ENCODE measurements at regions not wholly inside any gene's neighbourhood (a gene's known extent, or its start where the extent isn't known, plus 50 kb on each side); places are given as distances from the start of the nearest gene placed in this dataset.

DNA sequence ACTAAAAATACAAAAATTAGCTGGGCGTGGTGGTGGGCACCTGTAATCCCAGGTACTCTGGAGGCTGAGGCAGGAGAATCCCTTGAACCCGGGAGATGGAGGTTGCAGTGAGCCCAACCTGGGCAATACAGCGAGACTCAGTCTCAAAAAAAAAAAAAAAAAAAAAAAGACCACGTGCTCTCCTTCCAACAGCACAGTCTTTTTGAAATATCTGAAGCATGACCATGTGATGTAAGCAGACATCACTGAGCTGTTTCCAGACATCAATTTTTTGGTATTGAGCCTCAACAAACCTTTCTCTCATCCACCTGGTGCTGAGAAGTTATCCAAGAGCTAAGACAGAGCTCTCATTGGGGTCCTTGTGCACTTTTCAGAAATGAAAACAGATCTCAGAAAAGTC, 249.2 kb downstream of the FOXA2 start:
- FAIRE-seq (no peak), DNase-seq (ENCODE audit: insufficient read length, low spot score) (no peak)

DNA sequence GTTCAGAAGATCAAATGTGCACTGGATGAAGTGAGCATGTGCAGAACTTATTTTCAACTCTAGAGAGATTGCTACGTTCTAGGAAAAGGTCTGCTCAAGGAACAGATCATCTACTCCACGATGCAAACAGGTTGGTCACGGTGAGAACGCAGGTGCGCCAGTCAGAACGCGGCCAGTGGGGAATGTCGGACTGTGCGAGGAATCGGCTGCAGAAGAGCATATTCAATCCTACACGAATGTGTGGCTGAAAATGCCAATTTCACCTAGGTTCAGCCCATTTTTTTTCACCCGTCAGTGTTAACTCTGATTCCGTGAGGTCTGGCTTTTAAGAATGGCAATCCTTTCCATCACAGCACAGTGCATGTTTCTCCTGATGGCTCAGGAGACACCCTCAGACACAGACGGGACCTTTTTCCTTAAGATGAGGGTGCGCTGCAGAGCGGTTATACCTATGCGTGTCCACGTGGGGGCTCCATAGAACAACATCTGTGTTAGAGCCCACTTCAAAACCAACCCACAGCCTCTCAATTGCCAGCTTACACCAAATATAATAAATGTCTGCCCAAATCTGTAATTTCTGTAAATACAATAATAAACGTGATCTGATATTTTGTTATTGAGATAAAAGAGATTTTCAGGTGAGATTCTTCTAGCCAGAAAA, 250.4 kb downstream of the FOXA2 start:
- FAIRE-seq (peak; percentile 28), DNase-seq (ENCODE audit: insufficient read length, low spot score) (peak; percentile 56)

DNA sequence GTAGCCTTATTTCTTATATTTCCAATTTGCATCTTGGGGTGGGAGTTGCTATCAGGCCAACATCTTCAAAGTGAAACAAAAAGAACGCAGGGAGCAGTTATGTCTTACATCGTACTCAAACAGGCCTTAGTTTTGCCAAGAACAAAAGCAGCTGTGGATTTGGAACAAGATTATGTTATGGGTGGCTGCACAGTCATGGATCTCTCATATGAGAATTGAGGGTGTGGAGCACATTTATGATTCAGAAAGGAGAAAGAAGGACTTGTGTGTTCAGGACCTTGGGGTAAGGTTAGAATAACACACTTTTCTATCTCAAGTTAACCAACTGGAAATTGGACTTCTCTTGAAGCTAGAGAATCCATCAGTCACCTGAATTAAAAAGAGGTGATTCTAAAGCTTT, 259.9 kb downstream of the FOXA2 start:
- FAIRE-seq (no peak), DNase-seq (ENCODE audit: insufficient read length, low spot score) (no peak)

DNA sequence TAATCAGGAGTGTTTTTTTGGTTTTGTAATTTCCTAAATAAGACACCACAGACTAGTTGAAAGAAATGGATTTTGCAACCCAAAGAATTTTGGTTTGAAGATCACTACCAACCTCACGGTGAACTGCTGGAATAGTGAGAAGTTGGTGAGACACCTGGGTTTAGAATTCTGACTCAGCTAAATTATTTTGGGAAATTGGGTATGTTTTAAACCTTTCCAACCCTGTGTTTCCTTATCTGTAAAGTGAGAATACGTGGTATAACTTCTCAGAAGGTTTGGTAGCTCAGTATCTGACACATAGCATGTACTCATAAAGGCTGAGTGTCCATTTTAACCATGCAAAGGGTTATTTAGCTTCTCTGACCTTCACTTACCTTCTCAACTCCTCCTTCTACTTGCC, 261.9 kb downstream of the FOXA2 start:
- no peak for DNase-seq (ENCODE audit: insufficient read length, low spot score)
- FAIRE-seq, result no peak

DNA sequence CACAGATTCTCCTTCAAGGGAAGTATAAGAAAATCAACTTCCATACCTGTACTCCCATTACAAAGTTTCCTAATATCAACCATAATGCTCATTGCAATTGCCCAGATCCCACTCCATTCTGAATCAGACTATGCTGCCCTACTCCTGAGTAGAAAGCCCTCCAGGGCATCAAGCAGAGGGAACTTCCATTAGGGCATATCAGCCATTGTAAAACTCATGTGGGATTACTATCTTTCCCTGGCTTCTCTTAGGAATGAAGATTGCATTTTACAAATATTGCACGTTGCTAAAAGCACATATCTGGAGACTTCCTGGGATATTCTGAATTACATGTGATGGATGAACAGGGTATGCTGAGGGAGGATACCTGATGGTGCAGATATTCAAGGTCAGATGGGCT, 263.2 kb downstream of the FOXA2 start:
- no peak for FAIRE-seq
- DNase-seq (ENCODE audit: insufficient read length, low spot score), result no peak

DNA sequence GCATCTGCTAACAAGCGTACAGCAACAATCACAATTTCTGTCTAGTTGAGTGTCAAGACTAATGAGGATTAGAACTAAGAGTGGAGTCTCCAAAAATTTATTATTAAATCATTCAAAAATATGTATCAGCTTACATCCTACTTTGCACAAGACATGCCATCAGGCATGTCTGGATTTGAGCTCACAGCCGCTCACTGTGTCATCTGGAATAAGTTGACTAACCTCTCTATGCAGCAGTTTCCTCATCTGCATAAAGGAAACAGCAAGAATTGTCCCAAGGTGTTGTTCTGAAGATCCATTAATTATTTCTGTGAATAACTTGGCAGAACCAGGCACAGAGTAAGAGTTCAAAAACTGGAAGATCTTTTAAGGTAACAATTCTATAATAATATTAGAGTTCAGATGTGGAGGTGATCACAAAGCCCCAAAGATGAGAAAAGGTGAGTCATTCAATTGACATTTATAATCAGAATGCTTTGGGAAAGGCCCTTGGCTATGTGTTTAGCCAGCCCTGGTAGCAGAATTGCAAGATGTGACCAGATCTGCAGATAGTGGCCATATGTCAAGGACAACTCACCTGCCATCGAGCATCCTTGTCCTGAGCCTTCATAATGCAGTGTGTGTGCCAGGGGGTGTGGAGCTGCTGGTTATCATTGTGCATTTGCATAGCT, 264.0 kb downstream of the FOXA2 start:
- no peak for DNase-seq (ENCODE audit: insufficient read length, low spot score)

DNA sequence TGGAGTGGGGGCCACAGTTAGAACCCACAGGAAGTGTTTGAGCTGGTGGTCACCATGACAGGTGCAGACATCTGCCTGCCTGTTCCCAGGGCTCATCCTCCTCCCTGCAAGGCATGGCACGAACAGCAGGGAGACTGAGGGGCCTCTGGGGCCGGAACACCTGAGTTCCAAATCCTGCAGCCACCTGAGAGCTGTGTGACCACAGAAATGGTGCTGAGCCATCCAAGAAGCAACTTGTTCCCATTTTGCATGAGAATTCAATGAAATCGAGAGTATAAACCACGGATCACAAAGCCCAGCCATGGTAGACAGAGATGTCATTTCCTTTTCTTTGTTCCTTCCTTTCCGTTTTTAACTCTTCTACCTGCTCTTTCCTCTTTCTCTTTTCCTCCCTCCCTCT, 268.6 kb downstream of the FOXA2 start:
- no peak for FAIRE-seq
- no peak for DNase-seq (ENCODE audit: insufficient read length, low spot score)

More for the DNA sequence above, 264.0 kb downstream of the FOXA2 start:
- no peak for FAIRE-seq

DNA sequence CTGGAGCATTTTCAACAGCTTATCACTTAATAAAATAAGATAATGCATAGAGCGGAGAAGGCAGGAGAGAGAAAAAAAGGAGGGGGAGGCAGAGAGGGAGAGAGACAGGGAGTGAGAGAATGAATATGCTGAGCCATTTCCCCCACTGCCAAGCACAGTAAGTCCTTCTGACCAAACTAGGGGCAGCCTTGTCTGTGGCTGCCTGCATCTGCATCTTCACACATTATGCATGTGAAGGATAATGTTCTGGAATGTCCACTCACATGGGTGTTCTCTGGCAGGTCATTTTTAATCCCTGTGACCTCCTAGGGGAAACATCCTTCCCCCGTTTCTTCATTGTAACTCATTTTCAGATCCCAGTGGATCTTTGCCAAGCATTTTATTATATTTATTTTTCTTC, 269.3 kb downstream of the FOXA2 start:
- no peak for FAIRE-seq
- DNase-seq (ENCODE audit: insufficient read length, low spot score), result no peak

DNA sequence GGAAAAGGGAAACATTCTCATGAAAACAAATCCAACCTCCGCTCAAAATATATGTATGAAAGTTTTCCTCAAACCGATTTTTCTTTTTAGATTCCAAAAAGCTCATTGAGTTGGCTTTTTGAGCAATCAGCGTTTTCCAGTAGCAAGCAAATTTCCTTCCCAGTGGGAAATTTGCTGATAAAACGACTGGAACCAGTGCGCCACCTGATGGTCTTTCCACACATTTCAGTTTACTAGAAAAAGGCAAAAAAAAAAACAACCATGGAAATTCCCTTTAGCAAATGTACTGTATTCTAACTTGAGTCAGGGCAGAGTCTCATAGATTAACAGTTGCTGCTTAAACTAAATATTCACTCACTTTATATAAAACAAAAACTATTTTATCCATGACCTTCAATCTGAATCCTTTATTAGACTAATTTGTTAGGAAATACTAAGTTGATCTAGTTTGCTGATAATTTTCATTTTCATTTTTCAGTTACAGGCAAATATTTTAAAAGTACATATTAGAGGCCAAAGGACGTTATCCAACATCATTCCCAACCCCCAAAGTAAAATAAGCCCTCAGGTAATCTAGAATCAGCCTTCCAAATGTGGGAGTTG, 271.5 kb downstream of the FOXA2 start:
- no peak for DNase-seq (ENCODE audit: insufficient read length, low spot score)
- no peak for FAIRE-seq

DNA sequence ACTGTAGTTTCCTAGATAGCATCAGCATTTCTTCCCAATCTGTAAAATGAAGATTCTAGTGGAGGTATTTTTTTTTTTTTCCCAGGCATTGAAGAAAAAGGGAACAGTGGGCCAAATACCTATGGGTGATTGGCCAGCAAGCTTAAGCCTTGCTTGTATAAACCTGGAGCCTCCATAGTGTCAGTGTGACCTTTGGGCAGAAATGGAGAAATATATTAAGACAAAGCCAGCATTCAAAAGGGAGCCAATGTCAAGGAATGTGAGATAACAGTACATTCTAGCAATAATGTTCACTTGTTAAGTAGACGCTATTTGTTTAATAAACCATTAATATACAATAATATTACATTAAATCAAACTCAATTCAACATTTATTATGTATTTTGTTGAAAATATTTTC, 275.4 kb downstream of the FOXA2 start:
- DNase-seq (ENCODE audit: insufficient read length, low spot score) (no peak), FAIRE-seq (no peak)

DNA sequence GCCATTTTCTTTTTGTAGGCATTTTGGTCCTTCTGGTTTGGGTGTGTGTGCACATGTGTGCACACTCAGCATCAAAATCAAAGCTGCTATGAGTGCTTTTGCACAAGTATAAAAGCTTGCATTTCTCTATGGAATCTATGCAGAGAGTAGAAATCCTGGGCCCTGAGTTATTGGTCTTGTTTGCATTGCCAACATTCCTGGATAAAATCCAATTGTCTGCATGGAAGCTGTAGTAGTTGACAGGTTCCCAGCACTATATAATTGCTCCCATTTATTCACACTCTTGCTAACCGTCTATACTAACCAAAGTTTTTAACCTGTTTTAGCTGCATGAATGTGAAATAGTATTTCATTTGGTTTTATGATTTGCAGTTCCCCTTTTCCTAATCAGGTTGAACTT, 277.0 kb downstream of the FOXA2 start:
- FAIRE-seq, result no peak

DNA sequence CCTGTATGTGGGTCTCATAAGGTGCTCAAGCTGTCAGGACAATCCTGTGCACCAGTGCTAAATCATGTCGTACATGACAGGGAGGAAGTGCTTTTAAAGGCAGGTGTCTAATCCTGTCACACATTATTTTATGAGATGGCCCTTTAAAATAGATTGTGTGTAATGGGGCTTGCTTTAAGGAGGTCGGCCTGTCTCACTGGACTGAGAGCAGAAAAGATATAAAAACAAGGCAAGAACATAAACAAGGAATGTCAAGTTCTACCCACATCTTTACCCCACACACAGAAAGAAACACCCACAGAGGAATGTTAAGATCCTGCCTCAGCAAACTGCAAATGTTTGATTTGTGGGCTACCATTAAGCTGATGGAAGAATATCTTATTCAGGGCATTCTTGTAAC, 279.0 kb downstream of the FOXA2 start:
- FAIRE-seq (no peak), DNase-seq (ENCODE audit: insufficient read length, low spot score) (no peak)

More for the DNA sequence above, 277.0 kb downstream of the FOXA2 start:
- DNase-seq (ENCODE audit: insufficient read length, low spot score), result no peak

DNA sequence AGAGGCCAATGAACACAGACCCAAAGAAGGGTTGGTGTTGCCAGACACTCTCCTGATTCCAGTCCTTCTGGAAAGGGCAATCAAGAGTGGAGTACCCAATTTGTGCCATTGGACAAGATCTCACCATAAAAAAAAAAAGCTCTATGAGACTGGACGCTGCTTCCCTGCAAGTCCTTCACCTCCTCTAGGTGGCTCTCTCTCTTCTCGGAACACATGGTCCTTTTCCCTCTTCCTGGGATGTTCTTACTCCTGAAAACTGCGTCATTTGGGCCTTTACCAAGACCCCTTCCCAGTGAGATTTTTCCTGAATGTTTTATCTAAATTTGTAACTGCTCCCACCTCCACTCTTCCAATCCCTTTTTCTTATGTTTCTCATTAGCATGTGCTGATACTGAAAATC, 280.8 kb downstream of the FOXA2 start:
- DNase-seq (ENCODE audit: insufficient read length, low spot score) (no peak), FAIRE-seq (no peak)

DNA sequence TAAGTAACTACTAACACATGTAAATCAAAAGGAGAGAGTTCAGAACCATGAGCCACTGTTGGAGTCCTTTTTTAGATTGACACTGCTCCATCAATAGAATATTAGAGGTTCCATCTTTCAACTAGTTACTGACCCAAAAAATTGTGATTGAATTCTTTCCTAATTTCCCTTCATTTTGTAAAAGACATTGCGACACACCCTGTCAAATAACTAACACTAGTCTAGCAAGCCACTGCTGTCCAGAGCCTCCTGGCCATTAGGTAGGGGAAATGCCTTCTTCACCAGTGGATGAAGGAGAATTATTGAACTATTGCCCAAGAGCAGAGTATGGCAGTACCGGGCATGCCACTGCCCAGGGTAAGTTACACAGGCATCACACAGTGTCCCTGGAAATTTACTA, 282.3 kb downstream of the FOXA2 start:
- FAIRE-seq, result no peak
- no peak for DNase-seq (ENCODE audit: insufficient read length, low spot score)

DNA sequence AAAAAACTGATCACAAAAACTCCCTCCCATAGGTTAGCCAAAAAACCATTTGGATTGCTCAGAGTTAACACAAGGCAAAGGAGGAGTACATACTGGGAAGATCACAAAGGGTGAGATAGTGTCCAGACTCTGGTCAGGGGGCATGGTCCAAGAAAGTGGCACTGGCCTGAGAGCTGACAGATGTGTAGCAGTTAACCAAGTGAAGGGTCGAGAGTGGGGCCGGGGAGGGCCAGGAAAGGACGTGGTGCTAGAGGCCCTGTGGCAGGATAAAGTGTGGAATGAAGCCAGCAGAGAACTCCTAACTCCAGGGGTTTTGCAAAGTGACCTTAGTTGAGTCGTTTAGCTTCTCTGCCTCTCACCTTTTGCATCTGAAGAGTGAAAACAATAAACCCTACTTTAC, 290.5 kb downstream of the FOXA2 start:
- no peak for DNase-seq (ENCODE audit: insufficient read length, low spot score)
- no peak for FAIRE-seq

DNA sequence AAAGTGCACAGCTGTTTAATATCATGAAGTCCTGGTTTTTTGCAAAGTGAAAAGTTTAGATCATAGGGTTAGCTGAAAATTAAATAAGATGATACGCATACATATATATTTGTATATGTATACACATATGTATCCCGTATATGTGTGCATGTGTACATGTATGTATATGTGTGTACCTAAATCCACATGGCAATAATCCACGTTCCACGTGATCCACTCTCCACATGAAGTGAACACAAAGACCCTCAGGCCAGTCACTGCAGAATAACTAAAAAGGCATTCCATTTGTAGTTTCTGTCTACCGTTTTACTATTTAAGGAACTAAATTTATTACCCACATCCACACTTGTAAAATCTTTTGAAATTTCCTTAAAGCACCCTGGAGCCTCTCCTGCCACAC, 294.9 kb downstream of the FOXA2 start:
- no peak for FAIRE-seq

DNA sequence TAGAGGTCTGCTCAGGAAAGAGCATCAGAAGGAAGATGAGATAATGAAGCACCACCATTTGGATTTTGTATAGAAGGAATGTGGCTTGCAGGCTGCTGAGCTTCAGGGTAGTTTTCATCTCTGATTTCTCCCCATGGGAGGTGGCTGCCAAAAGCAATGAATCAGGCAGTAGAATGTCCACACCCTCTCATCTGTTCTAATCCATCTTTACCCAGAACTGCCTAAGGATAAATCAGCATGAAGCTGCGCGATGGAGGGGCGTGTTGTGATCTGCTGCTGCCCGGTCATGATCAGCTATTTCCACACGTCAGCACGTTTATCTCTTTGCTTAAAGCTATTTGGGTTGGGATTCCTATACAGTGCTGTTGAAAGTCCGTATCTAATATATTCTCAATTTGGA, 295.4 kb downstream of the FOXA2 start:
- FAIRE-seq, result no peak
- no peak for DNase-seq (ENCODE audit: insufficient read length, low spot score)

More for the DNA sequence above, 294.9 kb downstream of the FOXA2 start:
- DNase-seq (ENCODE audit: insufficient read length, low spot score), result no peak

DNA sequence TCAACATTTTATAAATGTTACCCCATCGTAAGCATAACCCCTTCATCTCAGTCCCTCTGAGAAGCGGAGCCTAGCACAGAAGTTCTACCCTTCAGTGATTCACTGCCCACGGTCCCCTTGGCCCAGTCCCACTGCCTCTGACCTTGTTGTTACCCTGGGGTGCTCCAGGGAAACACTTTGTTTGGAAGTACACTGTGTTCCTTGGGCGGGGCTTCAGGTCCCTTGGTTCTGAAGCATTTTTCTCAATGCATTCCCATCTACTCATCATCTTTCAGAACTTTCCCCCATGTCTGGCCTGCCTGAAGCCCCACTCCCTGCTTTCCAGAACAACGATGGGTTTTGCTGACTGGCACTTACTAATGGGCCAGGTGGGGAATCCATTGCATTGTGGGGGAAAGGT, 296.2 kb downstream of the FOXA2 start:
- DNase-seq (ENCODE audit: insufficient read length, low spot score) (no peak), FAIRE-seq (no peak)

DNA sequence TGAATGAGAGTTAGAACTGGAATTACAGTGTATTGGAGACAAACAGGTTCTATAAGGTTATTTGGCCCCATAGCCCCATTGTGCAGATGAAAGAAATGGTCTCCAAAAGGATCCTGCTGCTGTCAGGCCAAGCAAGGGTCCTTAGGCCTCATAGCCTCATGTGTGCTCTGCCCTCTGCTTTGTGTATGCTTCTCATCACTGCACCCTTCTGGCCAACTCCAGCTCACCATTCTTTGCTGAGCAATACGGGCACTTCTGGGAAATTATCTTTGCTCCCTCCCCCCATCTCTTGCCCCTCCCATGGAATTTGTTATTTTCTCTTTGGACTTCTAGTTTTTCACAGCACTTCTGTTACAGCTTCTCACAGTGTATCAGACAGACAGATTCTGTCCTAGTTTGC, 298.8 kb downstream of the FOXA2 start:
- DNase-seq (ENCODE audit: insufficient read length, low spot score), result no peak
- FAIRE-seq, result no peak

DNA sequence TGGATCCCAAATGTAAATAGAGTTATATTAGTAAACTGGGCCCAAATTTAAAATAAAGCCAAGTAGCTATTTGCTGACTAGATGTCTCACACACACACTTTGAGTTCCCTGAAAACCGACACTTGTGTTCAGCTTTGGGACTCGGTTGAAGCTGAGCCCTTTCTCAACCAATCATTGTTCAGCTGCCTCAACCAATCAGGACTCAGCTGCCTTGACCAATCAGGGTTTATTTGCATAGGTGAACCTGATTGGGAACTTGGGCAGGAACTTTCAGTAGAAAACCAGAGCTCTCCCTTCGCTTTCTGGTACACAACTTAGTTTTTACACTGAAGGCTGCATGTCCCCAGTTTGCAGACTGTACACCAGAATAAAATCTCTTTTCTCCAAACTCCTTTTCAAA, 301.7 kb downstream of the FOXA2 start:
- DNase-seq (ENCODE audit: insufficient read length, low spot score) (no peak), FAIRE-seq (no peak)

DNA sequence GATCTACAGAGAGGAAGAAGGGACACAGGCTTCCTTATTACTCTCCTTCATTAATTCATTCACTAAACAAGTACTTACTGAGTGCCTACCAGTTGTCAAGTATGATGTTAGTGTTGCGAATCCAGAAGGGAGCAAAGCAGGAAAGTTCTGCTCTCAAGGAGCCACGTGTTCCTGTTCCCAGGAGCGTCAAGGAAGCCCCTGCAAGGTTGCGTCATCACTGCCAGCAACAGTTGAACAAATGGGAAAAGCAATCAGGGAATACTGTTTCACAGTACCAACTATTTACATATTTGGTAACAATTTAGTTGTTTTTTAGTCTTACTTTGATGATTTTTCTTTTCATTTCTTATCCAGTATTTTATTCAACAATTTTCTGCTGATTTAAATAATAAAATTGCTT, 310.0 kb downstream of the FOXA2 start:
- FAIRE-seq (no peak), DNase-seq (ENCODE audit: insufficient read length, low spot score) (no peak)

DNA sequence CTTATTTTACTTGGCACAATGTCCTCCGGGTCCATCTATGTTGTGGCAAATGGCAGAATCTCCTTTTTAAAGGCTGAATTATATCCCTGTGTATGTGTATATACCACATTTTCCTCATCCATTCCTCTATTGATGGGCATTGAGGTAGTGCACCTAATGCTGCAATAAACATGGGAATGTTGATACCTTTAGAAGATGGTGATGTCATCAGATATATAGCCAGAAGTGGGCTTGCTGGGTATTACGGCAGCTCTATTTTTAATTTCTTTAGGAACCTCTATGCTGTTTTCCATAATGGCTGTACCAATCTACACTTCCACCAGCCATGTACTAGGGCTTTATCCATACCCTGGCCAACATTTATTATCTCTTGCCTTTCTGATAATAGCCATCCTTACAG, 315.7 kb downstream of the FOXA2 start:
- DNase-seq (ENCODE audit: insufficient read length, low spot score) (no peak), FAIRE-seq (no peak)
